Mammary epithelial cell (primary cell): ENCODE measurements at regions not wholly inside any gene's neighbourhood (a gene's known extent, or its start where the extent isn't known, plus 50 kb on each side); places are given as distances from the start of the nearest gene placed in this dataset.

ENCODE experiments used
- EZH2 ChIP-seq: IDR thresholded peaks from 2 replicates; pipeline ENCODE4 v1.6.1; 2012; ENCODE audit warnings: low read length, inconsistent platforms, borderline replicate concordance
- TF ChIP-seq, protein P1 (sequence below), 2 donors: IDR thresholded peaks in 1 of 2; conservative IDR thresholded peaks in 1 of 2; 2 replicates each; pipeline ENCODE4 v1.5.1; 2011 to 2012; ENCODE audit warnings: inconsistent platforms in 2 of 2, low read length in 2 of 2, mild to moderate bottlenecking in 2 of 2, control low read depth in 1 of 2, low read depth in 1 of 2; ENCODE audit not compliant: insufficient read depth in 1 of 2; ENCODE audit errors: extremely low read depth in 1 of 2

DNA sequence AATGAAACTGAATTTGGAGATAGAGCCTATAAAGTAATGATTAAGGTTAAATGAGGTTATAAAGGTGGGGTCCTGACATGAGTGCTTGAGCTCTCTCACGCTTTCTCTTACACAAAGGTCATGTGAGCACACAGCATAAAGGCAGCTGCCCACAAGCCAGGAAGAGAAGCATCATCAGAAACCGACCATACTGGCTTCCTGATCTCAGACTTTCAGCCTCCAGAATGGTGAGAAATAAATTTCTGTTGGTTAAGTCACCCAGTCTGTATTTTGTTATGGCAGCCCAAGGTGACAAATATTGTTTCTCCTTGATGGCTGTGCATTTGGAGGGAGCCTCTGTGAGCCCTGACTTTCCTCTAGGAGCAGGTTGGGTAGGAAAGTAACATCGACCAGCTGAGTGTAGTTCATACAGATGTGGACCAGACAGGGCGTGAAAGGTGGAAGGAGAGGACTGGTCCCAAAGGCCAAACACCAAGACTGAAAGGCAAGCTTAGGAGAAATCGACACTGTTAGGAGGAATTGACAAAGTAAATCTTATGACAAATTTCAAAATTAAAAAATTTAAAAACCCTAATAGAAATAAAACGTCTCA is 97.6 kb upstream of the SLC38A2 start:
- TF ChIP-seq, protein P1, sequence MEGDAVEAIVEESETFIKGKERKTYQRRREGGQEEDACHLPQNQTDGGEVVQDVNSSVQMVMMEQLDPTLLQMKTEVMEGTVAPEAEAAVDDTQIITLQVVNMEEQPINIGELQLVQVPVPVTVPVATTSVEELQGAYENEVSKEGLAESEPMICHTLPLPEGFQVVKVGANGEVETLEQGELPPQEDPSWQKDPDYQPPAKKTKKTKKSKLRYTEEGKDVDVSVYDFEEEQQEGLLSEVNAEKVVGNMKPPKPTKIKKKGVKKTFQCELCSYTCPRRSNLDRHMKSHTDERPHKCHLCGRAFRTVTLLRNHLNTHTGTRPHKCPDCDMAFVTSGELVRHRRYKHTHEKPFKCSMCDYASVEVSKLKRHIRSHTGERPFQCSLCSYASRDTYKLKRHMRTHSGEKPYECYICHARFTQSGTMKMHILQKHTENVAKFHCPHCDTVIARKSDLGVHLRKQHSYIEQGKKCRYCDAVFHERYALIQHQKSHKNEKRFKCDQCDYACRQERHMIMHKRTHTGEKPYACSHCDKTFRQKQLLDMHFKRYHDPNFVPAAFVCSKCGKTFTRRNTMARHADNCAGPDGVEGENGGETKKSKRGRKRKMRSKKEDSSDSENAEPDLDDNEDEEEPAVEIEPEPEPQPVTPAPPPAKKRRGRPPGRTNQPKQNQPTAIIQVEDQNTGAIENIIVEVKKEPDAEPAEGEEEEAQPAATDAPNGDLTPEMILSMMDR (conservative IDR thresholded peaks at IDR 0.05 in 1 of 2, IDR thresholded peaks at IDR 0.05 in 1 of 2; ENCODE audit: extremely low read depth in 1 of 2, insufficient read depth in 1 of 2, low read depth in 1 of 2, low read length in 2 of 2): no peak
- TF ChIP-seq EZH2: no peak
